ENCODE measurements at regions not wholly inside any gene's neighbourhood (a gene's known extent, or its start where the extent isn't known, plus 50 kb on each side); places are given as distances from the start of the nearest gene placed in this dataset.
"Not testable (repeated sequence)": the region's sequence is repeated elsewhere in the genome, so short reads cannot be mapped to it uniquely, and the experiment has no call there.

DNA sequence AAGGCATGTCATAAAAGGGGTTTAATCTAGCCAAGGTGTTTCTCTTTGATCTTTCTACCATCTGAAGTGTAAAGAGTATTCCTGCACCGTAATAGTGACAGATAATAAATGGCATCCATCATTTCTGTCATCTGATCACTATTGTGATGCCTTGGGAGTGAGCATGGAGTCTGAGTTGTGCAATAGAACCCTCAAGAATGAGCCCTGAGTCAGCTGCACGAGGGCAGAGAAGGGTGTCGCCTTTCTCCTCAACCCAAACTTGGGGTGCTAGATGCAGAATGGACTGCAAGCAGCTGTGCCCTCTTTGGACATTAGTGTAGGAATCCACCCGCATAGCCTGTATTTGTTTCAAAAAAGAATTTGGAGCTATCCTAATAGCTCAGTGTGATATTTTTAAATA, 115.2 kb downstream of the ZNF37A start:
- H3K36me3 Mint-ChIP-seq (ENCODE audit: low read depth), result no peaks in the 10 kb centered on the region
- H3K27ac Mint-ChIP-seq, result no peak overlapping the region
- no peaks in the 10 kb centered on the region for H3K27me3 Mint-ChIP-seq
- no peak overlapping the region for H3K4me3 Mint-ChIP-seq
- H3K4me1 Mint-ChIP-seq, result no peaks in the 10 kb centered on the region
- ATAC-seq (replicated peaks), result no peak
- no peaks in the 10 kb centered on the region for H3K9me3 Mint-ChIP-seq

DNA sequence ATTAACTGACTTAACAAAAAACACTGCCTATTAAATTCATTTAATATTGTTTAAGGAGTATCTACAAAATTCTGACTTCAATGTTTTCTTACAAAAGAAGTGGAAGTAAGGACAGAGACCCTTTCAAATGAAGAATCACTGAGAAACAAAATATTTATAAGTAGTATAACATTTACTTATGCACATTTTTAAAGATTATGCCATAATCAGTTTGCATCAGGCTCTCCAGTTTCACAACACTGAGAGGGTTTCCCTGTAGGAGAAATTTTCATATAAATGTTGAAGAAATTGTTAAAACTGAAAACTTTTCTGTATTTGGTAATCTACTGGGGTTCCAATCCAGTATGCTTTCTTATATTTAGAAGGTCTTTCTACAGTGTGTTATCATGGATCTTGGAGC, 115.6 kb downstream of the ZNF37A start:
- H3K36me3 Mint-ChIP-seq (ENCODE audit: low read depth); H3K9me3 Mint-ChIP-seq; H3K27ac Mint-ChIP-seq; ATAC-seq (replicated peaks); H3K4me1 Mint-ChIP-seq; H3K27me3 Mint-ChIP-seq; H3K4me3 Mint-ChIP-seq: not testable (repeated sequence)

DNA sequence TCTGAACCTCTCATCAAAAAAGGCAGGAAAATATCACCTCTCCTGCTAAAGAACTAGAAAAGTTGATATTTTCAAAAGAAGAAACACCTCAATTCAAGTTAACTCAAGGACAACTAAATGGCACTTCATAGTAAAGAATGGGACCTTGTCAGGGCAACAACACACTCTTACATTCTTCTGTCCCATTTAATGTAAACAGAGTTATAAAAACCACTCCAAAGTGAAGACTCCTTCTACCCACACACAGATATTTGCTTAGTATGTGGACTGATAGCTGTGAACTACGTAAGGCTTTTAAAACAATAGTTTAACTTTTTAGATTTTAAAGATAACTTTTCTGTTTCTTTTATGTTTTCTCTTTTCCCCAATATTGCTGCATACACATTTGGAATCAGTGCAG, 118.3 kb downstream of the ZNF37A start:
- H3K4me3 Mint-ChIP-seq, result no peak overlapping the region
- ATAC-seq (replicated peaks), result no peak
- H3K9me3 Mint-ChIP-seq, result no peaks in the 10 kb centered on the region
- H3K27me3 Mint-ChIP-seq, result no peaks in the 10 kb centered on the region
- no peak overlapping the region for H3K27ac Mint-ChIP-seq
- H3K36me3 Mint-ChIP-seq (ENCODE audit: low read depth), result no peaks in the 10 kb centered on the region
- no peaks in the 10 kb centered on the region for H3K4me1 Mint-ChIP-seq

DNA sequence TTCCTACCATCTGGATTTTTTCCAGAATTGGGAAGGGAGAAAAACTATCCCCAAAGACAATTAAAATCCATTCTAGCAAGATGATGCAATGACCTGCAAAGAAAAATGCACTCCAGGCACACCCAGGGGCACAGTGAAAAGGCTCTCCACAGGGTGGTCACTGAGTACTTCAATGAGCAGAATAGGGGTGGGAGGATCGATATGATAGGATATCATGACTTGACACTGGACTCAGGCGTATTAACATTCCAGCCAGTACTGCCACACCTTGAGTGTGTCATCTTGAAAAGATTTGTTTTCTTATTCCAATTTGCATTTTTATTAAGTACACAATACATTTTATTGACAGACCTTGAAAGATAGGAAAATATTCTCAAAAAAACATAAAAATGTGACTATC, 132.2 kb downstream of the ZNF37A start:
- H3K36me3 Mint-ChIP-seq (ENCODE audit: low read depth), result no peaks in the 10 kb centered on the region
- no peaks in the 10 kb centered on the region for H3K4me1 Mint-ChIP-seq
- no peak overlapping the region for H3K27ac Mint-ChIP-seq
- no peak overlapping the region for H3K4me3 Mint-ChIP-seq
- H3K27me3 Mint-ChIP-seq, result no peaks in the 10 kb centered on the region
- H3K9me3 Mint-ChIP-seq, result peaks cover 21% of the 10 kb centered on the region
- ATAC-seq (replicated peaks), result no peak

DNA sequence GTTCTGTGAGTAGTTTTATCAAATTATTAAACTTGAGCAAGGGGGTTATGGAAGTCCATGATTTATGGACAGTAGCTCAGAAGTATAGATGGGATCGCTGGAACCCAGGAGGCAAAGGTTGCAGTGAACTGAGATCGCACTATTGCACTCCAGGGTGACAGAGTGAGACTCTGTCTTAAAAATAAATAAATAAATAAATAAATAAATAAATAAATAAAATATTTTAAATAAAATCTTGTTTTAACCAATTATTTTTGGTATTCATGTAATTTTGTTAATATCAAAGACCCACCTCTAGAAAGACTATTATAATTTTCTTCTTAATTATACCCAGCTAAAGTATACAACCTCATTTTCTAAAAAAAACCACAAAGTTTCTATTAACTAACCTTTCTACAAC, 134.3 kb downstream of the ZNF37A start:
- H3K27me3 Mint-ChIP-seq, result no peaks in the 10 kb centered on the region
- peaks cover 14% of the 10 kb centered on the region for H3K9me3 Mint-ChIP-seq
- H3K36me3 Mint-ChIP-seq (ENCODE audit: low read depth), result no peaks in the 10 kb centered on the region
- H3K4me1 Mint-ChIP-seq, result no peaks in the 10 kb centered on the region
- H3K27ac Mint-ChIP-seq, result no peak overlapping the region
- no peak overlapping the region for H3K4me3 Mint-ChIP-seq
- no peak for ATAC-seq (replicated peaks)

DNA sequence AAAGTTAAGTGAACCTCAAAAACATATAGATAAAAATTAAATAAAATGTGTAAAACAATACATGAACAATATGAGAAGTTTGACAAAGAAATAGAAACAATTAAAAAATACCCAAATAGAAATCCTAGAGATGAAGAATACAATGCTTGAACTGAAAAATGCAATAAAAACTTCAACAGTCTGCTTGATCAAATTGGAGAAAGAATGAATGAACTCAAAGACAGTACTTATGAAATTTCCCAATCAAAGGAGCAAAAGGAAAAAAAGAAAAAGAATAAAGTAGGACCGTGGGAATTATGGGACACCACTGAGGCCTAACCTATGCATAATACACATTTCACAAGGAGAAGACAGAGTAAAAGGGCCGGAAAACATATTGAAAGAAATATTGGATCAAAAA, 144.3 kb downstream of the ZNF37A start:
- not testable (repeated sequence) for H3K4me3 Mint-ChIP-seq; H3K36me3 Mint-ChIP-seq (ENCODE audit: low read depth); H3K27me3 Mint-ChIP-seq; H3K27ac Mint-ChIP-seq; H3K4me1 Mint-ChIP-seq; H3K9me3 Mint-ChIP-seq; ATAC-seq (replicated peaks)

DNA sequence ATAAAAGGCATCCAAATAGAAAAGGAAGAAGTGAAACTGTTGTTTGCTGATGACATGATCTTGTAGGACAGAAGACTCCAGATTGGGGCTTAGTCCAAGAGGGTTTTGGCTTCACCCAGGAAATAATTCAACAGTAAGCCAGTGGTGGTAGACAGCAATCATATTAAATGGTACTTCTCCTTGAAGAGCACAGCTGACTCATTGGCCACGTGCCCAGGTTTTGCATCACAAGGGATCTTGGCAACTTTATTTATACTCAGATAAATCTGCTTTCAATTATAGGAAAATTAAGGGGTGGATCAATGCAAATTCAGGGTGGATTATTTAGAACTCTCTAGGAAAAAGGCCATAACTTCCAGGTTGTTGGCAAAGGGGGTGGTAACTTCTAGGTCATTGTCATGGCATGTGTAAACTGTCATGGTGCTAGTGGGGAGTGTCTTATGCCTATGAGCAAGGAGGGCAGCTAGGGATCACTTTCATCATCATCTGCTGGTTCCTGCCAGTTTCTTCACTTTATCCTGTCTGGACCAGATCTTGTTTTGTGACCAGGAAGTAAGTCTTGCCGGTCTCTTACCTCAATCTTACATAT, 148.0 kb downstream of the ZNF37A start:
- not testable (repeated sequence) for H3K36me3 Mint-ChIP-seq (ENCODE audit: low read depth); H3K4me3 Mint-ChIP-seq; H3K9me3 Mint-ChIP-seq

DNA sequence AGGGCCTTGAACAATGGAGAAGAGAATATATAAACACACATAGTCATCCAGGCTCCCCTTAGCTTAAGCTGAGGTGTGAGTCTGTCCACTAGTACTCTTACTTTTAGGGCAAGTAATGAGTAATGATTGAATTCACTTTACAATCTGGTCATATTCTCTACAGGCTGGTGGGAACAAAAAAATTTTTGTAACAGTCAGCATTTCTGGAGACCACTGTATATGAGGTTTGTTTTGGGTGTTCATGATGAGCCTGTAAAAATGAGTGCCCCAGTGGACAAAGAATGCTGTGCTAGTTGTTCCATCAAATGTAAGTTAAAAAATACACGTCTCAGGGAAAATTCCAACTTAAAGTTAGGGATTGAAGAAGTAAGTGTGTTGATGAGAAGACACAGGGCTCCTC, 154.0 kb downstream of the ZNF37A start:
- H3K27me3 Mint-ChIP-seq; H3K4me3 Mint-ChIP-seq; ATAC-seq (replicated peaks); H3K36me3 Mint-ChIP-seq (ENCODE audit: low read depth); H3K27ac Mint-ChIP-seq; H3K4me1 Mint-ChIP-seq: not testable (repeated sequence)
- peaks cover 16% of the 10 kb centered on the region for H3K9me3 Mint-ChIP-seq

More for the DNA sequence above, 148.0 kb downstream of the ZNF37A start:
- H3K27ac Mint-ChIP-seq; ATAC-seq (replicated peaks); H3K27me3 Mint-ChIP-seq; H3K4me1 Mint-ChIP-seq: not testable (repeated sequence)

DNA sequence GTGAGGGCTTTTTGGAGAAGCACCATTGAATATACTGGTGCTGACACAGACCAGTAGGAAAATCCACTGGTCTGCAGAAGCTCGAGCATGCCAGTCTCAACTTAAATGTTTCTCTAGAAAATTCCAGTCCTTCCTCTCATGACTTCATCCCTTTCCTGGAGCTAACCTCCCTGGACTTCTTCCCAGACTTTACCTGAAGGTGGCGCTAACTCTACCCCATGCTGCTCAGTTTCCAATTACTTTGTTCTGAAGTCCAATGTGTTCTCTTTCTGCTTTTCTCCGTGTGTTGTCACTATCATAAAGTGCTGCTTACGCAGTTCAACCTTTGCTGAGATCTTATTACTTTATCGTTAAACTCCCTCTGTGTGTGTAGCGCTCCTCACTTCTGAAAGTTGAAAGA, 158.4 kb downstream of the ZNF37A start:
- peaks cover 15% of the 10 kb centered on the region for H3K9me3 Mint-ChIP-seq
- H3K4me3 Mint-ChIP-seq; H3K36me3 Mint-ChIP-seq (ENCODE audit: low read depth); H3K27ac Mint-ChIP-seq; H3K4me1 Mint-ChIP-seq; H3K27me3 Mint-ChIP-seq; ATAC-seq (replicated peaks): not testable (repeated sequence)

DNA sequence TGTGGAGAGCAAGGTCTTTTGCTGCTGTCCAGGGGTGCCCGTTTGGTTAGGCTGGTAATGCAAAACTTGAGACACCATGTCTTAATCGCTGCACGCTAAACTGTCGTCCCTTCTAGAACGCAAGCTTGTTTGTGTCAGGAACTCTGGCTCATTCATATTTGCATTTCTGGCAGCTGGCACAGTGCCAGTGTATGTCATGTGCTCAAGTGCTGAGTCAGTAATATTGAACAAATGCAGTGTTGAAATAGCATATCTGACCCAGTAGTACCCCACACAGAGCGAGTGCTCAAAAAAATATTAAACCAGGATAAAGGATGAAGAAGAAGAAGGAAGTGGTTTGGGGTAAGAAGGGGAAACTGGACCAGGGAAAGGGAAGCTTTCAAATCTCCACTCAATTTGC, 173.4 kb downstream of the ZNF37A start:
- ATAC-seq (replicated peaks); H3K36me3 Mint-ChIP-seq (ENCODE audit: low read depth); H3K27me3 Mint-ChIP-seq; H3K27ac Mint-ChIP-seq; H3K4me1 Mint-ChIP-seq; H3K9me3 Mint-ChIP-seq; H3K4me3 Mint-ChIP-seq: not testable (repeated sequence)

DNA sequence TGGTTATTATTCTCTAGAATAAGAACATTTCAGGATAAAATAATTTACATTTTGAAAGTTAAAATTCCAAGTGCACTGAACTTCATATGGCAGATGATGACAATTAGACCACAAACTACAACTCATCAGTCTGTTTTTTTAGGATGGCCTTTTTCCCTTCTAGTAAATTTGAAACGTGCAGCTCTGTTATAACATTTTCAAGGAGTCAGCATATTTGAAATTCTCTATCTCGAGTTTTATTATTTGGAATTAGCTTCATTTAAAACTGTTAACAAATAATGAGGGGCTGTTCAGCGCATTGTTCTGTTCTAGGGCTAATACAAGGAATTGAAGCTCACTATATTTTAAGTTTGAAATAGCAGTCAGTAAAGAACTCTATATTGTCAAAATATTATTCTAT, 176.9 kb downstream of the ZNF37A start:
- not testable (repeated sequence) for H3K4me1 Mint-ChIP-seq; H3K27me3 Mint-ChIP-seq; ATAC-seq (replicated peaks); H3K9me3 Mint-ChIP-seq; H3K4me3 Mint-ChIP-seq; H3K27ac Mint-ChIP-seq; H3K36me3 Mint-ChIP-seq (ENCODE audit: low read depth)

DNA sequence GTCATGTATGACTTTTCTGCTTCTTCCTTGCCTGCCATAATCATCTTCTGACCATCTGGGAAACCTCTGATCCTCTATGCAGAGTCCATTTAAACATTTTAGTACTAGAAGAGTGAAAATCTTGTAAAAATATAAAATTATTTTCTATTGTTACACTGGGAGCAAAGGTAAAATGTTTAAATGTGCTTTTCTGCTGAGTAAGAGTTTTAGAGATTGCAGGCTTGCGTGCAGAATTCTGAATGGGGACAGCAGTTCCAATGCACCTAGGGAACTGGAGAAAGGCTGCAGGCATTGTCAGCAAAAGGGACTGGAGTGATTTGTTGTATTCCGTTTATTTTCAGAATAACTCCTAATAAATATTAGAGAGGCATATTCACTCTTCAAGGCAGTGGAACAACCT, 180.7 kb downstream of the ZNF37A start:
- H3K36me3 Mint-ChIP-seq (ENCODE audit: low read depth); H3K4me3 Mint-ChIP-seq; H3K9me3 Mint-ChIP-seq; H3K27ac Mint-ChIP-seq; ATAC-seq (replicated peaks); H3K4me1 Mint-ChIP-seq; H3K27me3 Mint-ChIP-seq: not testable (repeated sequence)

DNA sequence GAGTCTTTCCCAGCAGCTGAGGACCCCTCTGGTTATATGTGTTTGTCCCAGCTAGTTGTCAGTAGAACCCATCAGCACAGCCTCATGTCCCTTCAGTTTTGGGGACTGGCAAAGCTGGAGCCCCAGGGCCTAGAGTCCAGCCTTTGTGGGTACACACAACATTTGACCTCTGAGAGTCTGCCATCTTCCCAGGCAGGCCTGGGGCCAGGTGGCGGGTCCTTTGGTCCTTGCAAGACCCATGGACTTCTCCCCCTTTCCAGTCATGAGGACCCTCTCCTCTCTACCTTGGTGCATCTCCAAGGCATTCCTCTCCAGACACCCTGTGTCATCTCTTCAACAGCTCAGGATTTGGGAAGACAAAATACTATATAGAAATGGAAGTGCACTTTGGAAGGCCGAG, 198.4 kb downstream of the ZNF37A start:
- H3K4me1 Mint-ChIP-seq; H3K36me3 Mint-ChIP-seq (ENCODE audit: low read depth); H3K27me3 Mint-ChIP-seq; H3K9me3 Mint-ChIP-seq; ATAC-seq (replicated peaks); H3K4me3 Mint-ChIP-seq; H3K27ac Mint-ChIP-seq: not testable (repeated sequence)

DNA sequence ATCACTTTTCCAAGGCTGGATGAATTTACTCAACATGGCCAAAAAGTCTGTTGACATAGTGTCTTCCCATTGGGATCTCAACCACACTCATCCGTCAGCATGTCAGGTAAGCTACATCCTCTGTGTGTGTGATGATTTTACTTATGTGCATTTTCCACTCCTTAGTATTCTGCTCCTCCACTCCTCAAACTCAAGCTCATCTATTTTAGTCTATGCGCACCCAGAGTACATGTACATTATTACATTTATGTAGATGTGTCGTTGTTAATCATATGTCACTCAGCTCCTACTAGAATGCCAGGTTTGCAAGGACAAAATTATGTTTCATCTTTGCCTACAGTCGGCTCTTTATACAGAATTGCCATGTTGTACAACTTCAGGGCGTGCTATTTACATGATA, 216.0 kb downstream of the ZNF37A start:
- H3K36me3 Mint-ChIP-seq (ENCODE audit: low read depth); H3K27me3 Mint-ChIP-seq; H3K9me3 Mint-ChIP-seq; ATAC-seq (replicated peaks); H3K4me3 Mint-ChIP-seq; H3K27ac Mint-ChIP-seq; H3K4me1 Mint-ChIP-seq: not testable (repeated sequence)

DNA sequence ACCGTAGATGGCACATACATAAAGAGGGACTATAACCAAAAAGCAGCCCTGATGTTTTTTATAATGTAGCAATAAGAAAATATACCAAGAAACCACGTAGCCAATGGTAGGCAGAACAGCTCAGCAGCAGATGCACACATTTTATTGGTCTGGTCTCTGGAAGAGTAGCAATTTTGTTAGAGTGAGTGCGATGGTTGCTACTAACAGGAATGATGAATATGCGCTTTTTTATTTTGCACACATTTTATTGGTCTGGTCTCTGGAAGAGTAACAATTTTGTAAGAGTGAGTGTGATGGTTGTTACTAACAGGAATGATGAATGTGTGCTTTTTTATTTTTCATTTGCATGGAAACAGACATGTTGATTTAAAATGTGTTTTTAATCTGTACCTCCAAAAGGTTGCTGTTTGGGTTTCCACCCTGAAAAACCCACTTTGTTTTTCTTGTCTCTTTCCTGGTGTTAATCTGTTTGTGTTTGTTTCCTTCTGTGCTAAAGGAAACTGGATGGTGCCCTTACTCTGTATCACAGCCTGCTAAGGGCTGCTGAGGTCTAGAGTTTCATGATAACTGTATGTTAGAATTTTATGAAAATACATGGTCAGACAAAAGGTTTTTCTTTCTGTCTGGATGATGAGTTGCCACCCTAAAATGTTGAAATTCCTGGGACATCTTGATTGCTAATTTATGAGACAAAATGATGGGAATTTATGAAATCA, 221.1 kb downstream of the ZNF37A start:
- H3K9me3 Mint-ChIP-seq; H3K36me3 Mint-ChIP-seq (ENCODE audit: low read depth); H3K4me1 Mint-ChIP-seq; H3K4me3 Mint-ChIP-seq; H3K27ac Mint-ChIP-seq; ATAC-seq (replicated peaks); H3K27me3 Mint-ChIP-seq: not testable (repeated sequence)

DNA sequence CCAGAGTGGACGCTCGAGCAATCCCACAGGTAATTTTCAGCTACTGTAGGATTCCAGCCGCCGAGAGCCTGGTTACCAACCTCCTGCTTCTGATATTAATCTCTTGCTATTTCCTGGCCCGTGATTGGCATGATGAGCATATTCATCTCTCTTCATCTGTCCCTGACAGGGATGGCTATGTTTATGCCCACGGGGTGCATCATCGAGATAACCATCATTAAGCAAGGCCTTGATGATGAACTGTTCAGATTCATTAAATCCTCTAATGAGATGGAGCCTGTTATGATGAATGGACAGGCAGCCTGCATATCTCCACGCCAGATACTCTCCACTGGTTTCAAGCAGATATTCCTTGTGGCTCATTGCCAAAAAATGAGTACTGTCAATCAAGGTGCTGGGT, 227.3 kb downstream of the ZNF37A start:
- H3K4me1 Mint-ChIP-seq; H3K9me3 Mint-ChIP-seq; H3K36me3 Mint-ChIP-seq (ENCODE audit: low read depth); H3K27ac Mint-ChIP-seq; H3K27me3 Mint-ChIP-seq; ATAC-seq (replicated peaks); H3K4me3 Mint-ChIP-seq: not testable (repeated sequence)

Data from activated T-helper 17 cell treated with anti-CD3 and anti-CD28 coated beads, Interleukin-2, amount 50 U/mL, for 72 hours (primary cell).